NCI-H460 (cell line): ENCODE measurements at regions not wholly inside any gene's neighbourhood (a gene's known extent, or its start where the extent isn't known, plus 50 kb on each side); places are given as distances from the start of the nearest gene placed in this dataset.

ENCODE experiments used
- DNase-seq: peaks from one replicate; pipeline ENCODE4 v3.0.0-alpha.2; 2016; ENCODE audit warnings: low read depth; ENCODE audit errors: extremely low read depth

- no peak for DNase-seq
These were observed 127.8 kb upstream of the TIAM1 start for GRCh38 chr21:31471865-31472264.

GRCh38 chr21:31470896-31471694, 127.0 kb upstream of the TIAM1 start:
- no peak for DNase-seq

- no peak for DNase-seq
These were observed 116.9 kb upstream of the TIAM1 start for GRCh38 chr21:31460980-31461379.

- DNase-seq = peak; percentile 16
These were observed 115.4 kb upstream of the TIAM1 start for GRCh38 chr21:31459457-31459856.

GRCh38 chr21:31457675-31458074, 113.6 kb upstream of the TIAM1 start:
- no peak for DNase-seq

- DNase-seq = no peak
These were observed 112.1 kb upstream of the TIAM1 start for GRCh38 chr21:31456201-31456600.

- DNase-seq = no peak
These were observed 111.4 kb upstream of the TIAM1 start for GRCh38 chr21:31455506-31455905.

GRCh38 chr21:31450980-31451379, 106.9 kb upstream of the TIAM1 start:
- no peak for DNase-seq

- no peak for DNase-seq
These were observed 106.0 kb upstream of the TIAM1 start for GRCh38 chr21:31449921-31450535.

GRCh38 chr21:31448496-31448895, 104.4 kb upstream of the TIAM1 start:
- DNase-seq = no peak

- DNase-seq = no peak
These were observed 103.4 kb upstream of the TIAM1 start for GRCh38 chr21:31447505-31447904.

- DNase-seq = no peak
These were observed 102.3 kb upstream of the TIAM1 start for GRCh38 chr21:31446226-31446855.

GRCh38 chr21:31445137-31445536, 101.1 kb upstream of the TIAM1 start:
- no peak for DNase-seq

GRCh38 chr21:31443736-31444521, 99.9 kb upstream of the TIAM1 start:
- DNase-seq = no peak

- DNase-seq = no peak
These were observed 98.3 kb upstream of the TIAM1 start for GRCh38 chr21:31442339-31442738.

GRCh38 chr21:31429506-31429905, 85.4 kb upstream of the TIAM1 start:
- no peak for DNase-seq

GRCh38 chr21:31426235-31426797, 82.3 kb upstream of the TIAM1 start:
- DNase-seq = no peak

GRCh38 chr21:31425138-31425537, 81.1 kb upstream of the TIAM1 start:
- no peak for DNase-seq

GRCh38 chr21:31424058-31424457, 80.0 kb upstream of the TIAM1 start:
- DNase-seq = no peak

- DNase-seq = no peak
These were observed 76.9 kb upstream of the TIAM1 start for GRCh38 chr21:31420988-31421387.

- no peak for DNase-seq
These were observed 76.3 kb upstream of the TIAM1 start for GRCh38 chr21:31420354-31420753.
